ENCODE measurements at regions not wholly inside any gene's neighbourhood (a gene's known extent, or its start where the extent isn't known, plus 50 kb on each side); places are given as distances from the start of the nearest gene placed in this dataset.
"Not testable (repeated sequence)": the region's sequence is repeated elsewhere in the genome, so short reads cannot be mapped to it uniquely, and the experiment has no call there.

GRCh38 chr6:21729431-21729830 lies 135.9 kb downstream of the SOX4 start:
- Histone ChIP-seq H3K4me1 (ENCODE audit: control insufficient read depth in 1 of 2, low read depth in 2 of 2) (peaks cover 6 to 59% of the 10 kb centered on the region in 2 donors), H3K9me3 (no peaks in the 10 kb centered on the region), H3K36me3 (no peaks in the 10 kb centered on the region), H3K4me3 (no peak overlapping the region), H3K27me3 (replicated peaks; ENCODE audit: insufficient read depth) (no peaks in the 10 kb centered on the region), H3K27ac (no peak overlapping the region)
- no peak for DNase-seq (ENCODE audit: low spot score)
- ATAC-seq (ENCODE audit: insufficient number of reproducible peaks, low FRiP score, low read depth), result no peak
- no peak for TF ChIP-seq CTCF (IDR thresholded peaks at IDR 0.05)

GRCh38 chr6:21730533-21730932 lies 137.0 kb downstream of the SOX4 start:
- H3K27me3 ChIP-seq (replicated peaks; ENCODE audit: insufficient read depth), result no peaks in the 10 kb centered on the region
- no peak for ATAC-seq (ENCODE audit: insufficient number of reproducible peaks, low FRiP score, low read depth)
- no peaks in the 10 kb centered on the region for H3K9me3 ChIP-seq
- no peak overlapping the region for H3K27ac ChIP-seq
- no peaks in the 10 kb centered on the region for H3K36me3 ChIP-seq
- DNase-seq (ENCODE audit: low spot score), result no peak
- H3K4me1 ChIP-seq (ENCODE audit: control insufficient read depth in 1 of 2, low read depth in 2 of 2), result peaks cover 6 to 58% of the 10 kb centered on the region in 2 donors
- TF ChIP-seq CTCF (IDR thresholded peaks at IDR 0.05), result no peak
- no peak overlapping the region for H3K4me3 ChIP-seq

GRCh38 chr6:21731411-21732031 lies 138.0 kb downstream of the SOX4 start:
- Histone ChIP-seq H3K36me3 (no peaks in the 10 kb centered on the region), H3K27me3 (replicated peaks; ENCODE audit: insufficient read depth) (no peaks in the 10 kb centered on the region), H3K9me3 (no peaks in the 10 kb centered on the region), H3K4me1 (ENCODE audit: control insufficient read depth in 1 of 2, low read depth in 2 of 2) (peaks cover 6 to 48% of the 10 kb centered on the region in 2 donors), H3K4me3 (no peak overlapping the region), H3K27ac (no peak overlapping the region)
- ATAC-seq (ENCODE audit: insufficient number of reproducible peaks, low FRiP score, low read depth), result no peak
- no peak for DNase-seq (ENCODE audit: low spot score)
- no peak for TF ChIP-seq CTCF (IDR thresholded peaks at IDR 0.05)

GRCh38 chr6:21732032-21732730 lies 138.6 kb downstream of the SOX4 start:
- H3K4me3 ChIP-seq; H3K9me3 ChIP-seq; ATAC-seq (ENCODE audit: insufficient number of reproducible peaks, low FRiP score, low read depth); DNase-seq (ENCODE audit: low spot score); H3K36me3 ChIP-seq; H3K27ac ChIP-seq; H3K27me3 ChIP-seq (replicated peaks; ENCODE audit: insufficient read depth): not testable (repeated sequence)
- H3K4me1 ChIP-seq (ENCODE audit: control insufficient read depth in 1 of 2, low read depth in 2 of 2), result peaks cover 6 to 46% of the 10 kb centered on the region in 2 donors

GRCh38 chr6:21732731-21733130 lies 139.2 kb downstream of the SOX4 start:
- H3K4me1 ChIP-seq (ENCODE audit: control insufficient read depth in 1 of 2, low read depth in 2 of 2), result peaks cover 6 to 46% of the 10 kb centered on the region in 2 donors
- H3K27me3 ChIP-seq (replicated peaks; ENCODE audit: insufficient read depth), result no peaks in the 10 kb centered on the region
- DNase-seq (ENCODE audit: low spot score) (no peak), ATAC-seq (ENCODE audit: insufficient number of reproducible peaks, low FRiP score, low read depth) (no peak)
- no peak overlapping the region for H3K4me3 ChIP-seq
- H3K27ac ChIP-seq, result no peak overlapping the region
- H3K9me3 ChIP-seq, result no peaks in the 10 kb centered on the region
- TF ChIP-seq CTCF (IDR thresholded peaks at IDR 0.05), result no peak
- H3K36me3 ChIP-seq, result no peaks in the 10 kb centered on the region
